Putamen (tissue), 1 donor: ENCODE measurements at regions not wholly inside any gene's neighbourhood (a gene's known extent, or its start where the extent isn't known, plus 50 kb on each side); places are given as distances from the start of the nearest gene placed in this dataset.
"Not testable (repeated sequence)": the region's sequence is repeated elsewhere in the genome, so short reads cannot be mapped to it uniquely, and the experiment has no call there.

Source experiments
- DNase-seq: peaks from one replicate; pipeline ENCODE4 v3.0.0-alpha.2; 2016; ENCODE audit warnings: low spot score

- DNase-seq = not testable (repeated sequence)
Observed at GRCh38 chr3:145709779-145710178, 451.2 kb downstream of the PLOD2 start.

DNA sequence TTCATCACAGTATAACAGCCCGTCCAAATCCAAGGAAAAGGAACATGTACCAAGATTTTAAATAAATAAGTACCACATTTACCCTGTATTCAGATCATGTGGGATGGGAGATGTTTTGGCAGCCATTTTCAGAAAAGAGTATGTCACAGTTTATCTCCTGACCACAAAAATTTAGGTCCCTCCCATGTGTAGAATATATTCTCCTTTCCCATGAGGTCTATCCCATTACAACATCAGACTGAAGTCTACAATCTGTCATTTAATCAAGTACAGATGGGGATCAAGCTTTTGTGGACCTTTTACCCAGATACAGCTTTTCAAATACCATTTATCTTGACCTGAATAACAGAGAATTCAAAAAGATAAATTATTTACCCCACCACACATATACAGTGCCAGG, 444.5 kb downstream of the PLOD2 start:
- DNase-seq = no peak

GRCh38 chr3:145719114-145719513, 441.9 kb downstream of the PLOD2 start:
- no peak for DNase-seq

GRCh38 chr3:145721273-145721805, 439.6 kb downstream of the PLOD2 start:
- no peak for DNase-seq

- no peak for DNase-seq
Observed at GRCh38 chr3:145721815-145722214, 439.2 kb downstream of the PLOD2 start.

DNA sequence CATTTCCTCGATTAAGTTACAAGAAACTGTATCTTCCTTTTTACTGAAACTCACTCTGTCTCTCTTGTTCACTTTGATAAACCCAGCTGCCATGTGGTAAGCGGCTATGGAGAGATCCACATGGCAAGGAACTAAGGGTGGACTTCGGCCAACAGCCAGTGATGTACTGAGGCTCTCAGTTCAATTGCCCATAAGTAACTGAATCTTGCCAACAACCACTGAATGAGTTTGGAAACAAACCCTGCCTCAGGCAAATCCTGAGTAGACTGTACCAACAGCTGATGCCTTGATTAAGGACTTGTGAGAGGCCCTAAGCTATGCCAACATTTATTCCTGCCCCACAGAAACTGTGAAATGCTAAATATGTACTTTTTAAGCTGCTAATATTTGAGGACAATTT, 433.5 kb downstream of the PLOD2 start:
- no peak for DNase-seq

- no peak for DNase-seq
Observed at GRCh38 chr3:145735631-145736030, 425.4 kb downstream of the PLOD2 start.

DNA sequence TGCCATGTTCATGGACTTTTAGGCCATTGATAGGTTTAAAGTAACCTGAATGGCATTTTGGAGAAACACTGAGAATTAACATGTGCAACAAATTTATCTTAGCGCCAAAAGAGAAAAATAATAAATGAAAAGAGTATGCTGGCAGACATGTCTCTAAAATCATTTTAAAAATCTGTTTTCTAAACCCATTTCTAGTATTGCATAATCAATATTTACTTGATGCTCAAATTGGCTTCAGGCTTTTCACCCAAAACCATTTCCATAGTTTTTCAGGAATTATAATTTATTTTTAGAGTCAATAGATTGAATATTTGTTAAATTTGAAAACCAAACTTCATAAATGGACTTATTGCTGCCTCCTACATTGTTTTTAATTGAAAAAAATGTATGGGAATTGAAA, 423.0 kb downstream of the PLOD2 start:
- DNase-seq = no peak

DNA sequence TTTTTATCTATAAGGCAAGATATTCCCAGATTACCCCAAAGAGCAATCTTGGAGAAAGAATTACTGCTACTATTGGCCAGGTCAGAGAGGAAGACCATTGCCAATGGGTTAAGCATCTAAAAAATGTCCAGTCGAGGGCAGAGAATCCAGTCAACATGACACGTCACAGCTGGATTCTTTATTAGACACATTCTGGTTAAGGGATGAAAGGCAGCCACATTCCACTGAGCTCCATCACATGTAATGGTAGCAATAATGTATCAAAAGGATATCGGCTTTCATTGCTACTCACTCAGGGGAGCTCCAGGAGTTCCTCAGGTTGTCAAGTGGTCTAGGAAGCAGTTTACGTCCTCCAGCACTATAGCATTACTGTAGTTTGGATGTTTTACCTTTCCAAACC, 421.1 kb downstream of the PLOD2 start:
- no peak for DNase-seq

DNA sequence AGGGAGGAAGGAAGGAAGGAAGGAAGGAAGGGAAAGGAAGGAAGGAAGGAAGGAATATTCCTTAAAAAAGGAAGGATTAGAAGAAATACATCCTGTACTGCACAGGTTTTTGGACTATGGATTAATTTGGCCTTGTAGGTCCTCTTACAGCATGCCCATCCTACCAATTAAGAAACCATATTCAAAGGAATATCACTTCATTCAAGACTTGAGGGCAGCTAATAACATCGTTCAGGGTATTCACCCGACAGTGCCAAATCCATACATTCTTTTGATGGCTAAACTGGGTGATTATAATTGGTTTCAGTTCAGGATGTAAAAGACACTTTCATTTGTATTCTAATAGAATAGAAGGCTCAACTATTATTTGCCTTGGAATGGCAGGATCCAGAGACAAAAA, 410.3 kb downstream of the PLOD2 start:
- no peak for DNase-seq

GRCh38 chr3:145752576-145752975, 408.4 kb downstream of the PLOD2 start:
- DNase-seq = no peak

DNA sequence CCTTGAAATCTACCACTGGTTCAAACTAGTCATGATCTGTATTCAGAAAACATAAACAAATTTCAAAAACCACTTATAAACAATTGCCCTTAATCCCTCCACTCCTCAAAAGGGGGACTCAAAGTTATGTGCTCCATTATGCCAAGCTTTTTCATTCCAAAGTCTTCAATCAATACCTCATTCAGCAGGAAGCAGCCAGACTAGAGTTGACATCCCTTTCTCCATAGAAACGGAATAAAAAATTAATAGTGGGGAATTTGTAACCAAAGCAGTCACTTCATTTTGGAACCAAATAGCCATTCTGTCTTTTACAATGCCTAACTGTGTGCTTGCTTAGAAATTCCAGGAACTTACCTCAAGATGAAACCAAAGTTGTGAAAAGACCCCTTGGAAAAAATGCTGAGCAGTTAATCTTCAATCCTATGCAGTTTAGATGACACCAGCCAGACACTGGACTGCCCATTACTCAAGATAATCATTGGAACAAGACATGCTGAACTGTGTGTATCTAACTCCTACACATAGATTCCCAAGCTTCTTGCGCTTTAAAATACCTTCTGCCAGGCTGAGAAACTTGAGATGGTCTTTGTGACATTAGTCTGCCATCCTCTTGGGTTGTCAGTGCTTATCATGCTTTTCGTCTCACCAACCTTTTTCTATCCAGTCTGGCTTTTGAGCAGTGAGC, 406.2 kb downstream of the PLOD2 start:
- DNase-seq = no peak

DNA sequence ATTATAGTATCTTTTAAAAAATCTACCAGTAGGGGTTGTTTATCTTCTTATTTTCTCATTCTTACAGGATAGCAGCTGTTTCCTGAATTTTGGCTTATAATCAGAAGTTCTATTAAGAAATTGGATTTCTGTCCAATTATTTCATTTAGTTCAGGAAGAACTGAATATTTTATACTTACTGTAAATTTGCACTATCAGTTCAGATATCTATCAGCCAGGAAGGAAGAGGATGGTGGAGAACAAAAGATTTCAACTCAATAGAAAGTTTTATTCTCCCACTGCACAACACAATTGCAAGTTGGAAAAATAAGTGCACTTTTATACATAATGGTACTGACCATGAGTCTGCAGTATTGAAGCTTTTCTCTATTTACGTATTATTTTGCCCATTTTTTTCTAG, 400.9 kb downstream of the PLOD2 start:
- DNase-seq = no peak

GRCh38 chr3:145767909-145768308, 393.1 kb downstream of the PLOD2 start:
- DNase-seq = no peak

DNA sequence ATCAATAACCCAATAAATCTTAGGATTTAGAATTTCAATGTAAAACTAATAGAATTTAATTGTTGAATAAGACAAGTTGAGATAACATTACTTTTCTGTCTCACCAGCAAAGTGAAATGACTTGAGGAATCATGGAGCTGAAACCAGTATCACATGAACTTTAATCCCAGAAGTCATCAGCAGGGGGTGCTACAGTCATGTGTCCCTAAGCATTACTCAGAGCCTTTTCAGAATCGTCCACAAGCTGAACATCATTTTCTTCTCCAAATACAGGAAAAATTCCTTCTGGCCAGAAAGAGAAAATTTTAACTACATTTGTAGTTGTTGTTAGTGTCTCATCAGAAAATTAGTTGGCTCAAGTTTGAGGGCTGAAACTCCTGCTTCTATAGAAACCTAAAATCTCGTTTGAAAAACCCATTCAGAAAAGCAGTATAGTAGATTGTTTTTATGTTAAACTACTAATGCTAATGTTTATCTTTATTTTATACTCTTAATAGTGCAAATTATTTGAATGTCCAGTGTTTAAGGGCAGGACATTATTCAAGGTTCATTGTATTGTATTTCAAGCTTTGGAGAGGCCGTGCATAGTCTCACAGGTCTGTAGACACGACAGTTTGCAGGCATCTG, 384.1 kb downstream of the PLOD2 start:
- peak; percentile 10 for DNase-seq

- no peak for DNase-seq
Observed at GRCh38 chr3:145780301-145780700, 380.7 kb downstream of the PLOD2 start.

- DNase-seq = no peak
Observed at GRCh38 chr3:145785668-145786067, 375.3 kb downstream of the PLOD2 start.

GRCh38 chr3:145798007-145798406, 363.0 kb downstream of the PLOD2 start:
- DNase-seq = no peak

DNA sequence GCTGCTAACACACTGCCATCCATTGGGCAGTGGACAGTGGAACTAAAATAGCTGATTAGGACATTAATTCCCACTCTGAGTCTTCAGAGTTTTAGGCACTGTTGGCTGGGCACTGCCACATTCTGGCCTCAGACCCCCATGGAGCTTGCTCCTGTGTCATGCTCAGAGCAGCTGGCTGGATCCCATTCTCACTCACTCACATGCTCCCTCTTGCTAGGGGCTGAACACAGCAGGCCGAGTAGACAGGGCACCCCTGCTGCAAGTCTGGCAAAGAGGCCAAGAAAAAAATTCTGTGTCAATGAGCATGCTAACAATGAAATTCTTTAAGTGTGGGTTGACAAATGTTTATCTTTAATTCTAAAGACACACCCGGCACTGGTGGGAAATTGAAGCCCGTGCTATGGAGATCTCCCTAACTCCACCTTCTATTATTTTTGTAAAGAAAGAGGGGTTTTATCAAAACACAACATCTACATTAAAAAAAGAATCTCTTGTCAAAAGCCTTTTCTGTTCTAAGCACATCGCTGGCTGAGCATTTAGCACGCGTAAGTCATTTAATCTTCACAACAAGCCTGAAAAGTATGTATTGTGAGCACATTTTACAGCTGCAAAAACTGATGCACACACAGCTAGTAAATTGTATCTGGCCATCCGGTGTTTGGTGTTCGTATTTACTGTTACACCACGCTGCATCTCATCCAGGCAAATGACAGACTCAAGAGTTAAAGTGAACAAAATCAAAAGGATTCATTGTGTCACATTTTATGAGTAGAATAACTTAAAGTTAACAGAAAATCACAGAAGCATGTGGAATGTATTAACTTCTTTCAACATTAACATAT, 362.1 kb downstream of the PLOD2 start:
- DNase-seq = no peak

GRCh38 chr3:145801696-145802095, 359.3 kb downstream of the PLOD2 start:
- DNase-seq = no peak

DNA sequence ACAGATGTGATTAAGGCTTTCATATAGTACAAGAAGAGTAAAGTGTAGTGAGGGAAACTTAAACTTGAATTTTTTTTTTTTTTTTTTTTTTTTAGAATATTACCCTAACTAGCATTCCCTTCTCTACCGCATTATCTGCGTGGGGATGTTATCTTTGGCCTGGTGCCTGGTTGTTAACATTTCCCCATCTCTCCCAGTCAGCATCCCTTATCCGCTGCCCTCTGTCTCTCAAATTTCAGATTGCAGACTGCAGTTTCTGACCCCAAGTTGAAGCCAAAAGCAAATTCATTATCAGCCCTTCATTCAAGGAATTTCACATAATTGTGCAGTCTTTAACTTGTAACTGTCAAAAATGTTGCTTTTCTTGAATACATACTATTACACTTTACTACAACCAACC, 353.0 kb downstream of the PLOD2 start:
- DNase-seq = no peak

GRCh38 chr3:145812391-145812790, 348.6 kb downstream of the PLOD2 start:
- DNase-seq = no peak
